Nephron progenitor cell (in vitro differentiated cells): ENCODE measurements at regions not wholly inside any gene's neighbourhood (a gene's known extent, or its start where the extent isn't known, plus 50 kb on each side); places are given as distances from the start of the nearest gene placed in this dataset.

Source experiments
- DNase-seq: peaks from one replicate; pipeline ENCODE4 v3.0.0; 2021
- H3K27ac Mint-ChIP-seq: 2 replicates; pipeline ENCODE4 v1.8.0; 2021; ENCODE audit warnings: mild to moderate bottlenecking, moderate library complexity, mixed read lengths
- H3K27me3 Mint-ChIP-seq: 2 replicates; pipeline ENCODE4 v1.8.0; 2021; ENCODE audit warnings: mild to moderate bottlenecking, low read depth, mixed read lengths; ENCODE audit not compliant: poor library complexity
- H3K36me3 Mint-ChIP-seq: 2 replicates; pipeline ENCODE4 v1.8.0; 2021; ENCODE audit warnings: low read depth, mixed read lengths
- H3K4me1 Mint-ChIP-seq: 2 replicates; pipeline ENCODE4 v1.8.0; 2021; ENCODE audit warnings: mixed read lengths
- H3K4me3 Mint-ChIP-seq: 2 replicates; pipeline ENCODE4 v1.8.0; 2021; ENCODE audit warnings: mild to moderate bottlenecking, moderate library complexity, mixed read lengths
- H3K9me3 Mint-ChIP-seq: 2 replicates; pipeline ENCODE4 v1.8.0; 2021; ENCODE audit warnings: mild to moderate bottlenecking, moderate library complexity, mixed read lengths
- CTCF ChIP-seq: fragments of 200-600 bp; sonication (generic); IDR thresholded peaks from 2 replicates; pipeline ENCODE4 v1.5.0; 2021; ENCODE audit warnings: antibody characterized with exemption

GRCh38 chr6:50198245-50198644 is 148.5 kb upstream of the DEFB112 start:
- H3K36me3 Mint-ChIP-seq: no peaks in the 10 kb centered on the region
- no peaks in the 10 kb centered on the region for H3K27me3 Mint-ChIP-seq
- H3K4me1 Mint-ChIP-seq: no peaks in the 10 kb centered on the region
- no peaks in the 10 kb centered on the region for H3K9me3 Mint-ChIP-seq
- no peak for TF ChIP-seq CTCF
- DNase-seq: no peak
- H3K27ac Mint-ChIP-seq: no peak overlapping the region
- no peak overlapping the region for H3K4me3 Mint-ChIP-seq

DNA sequence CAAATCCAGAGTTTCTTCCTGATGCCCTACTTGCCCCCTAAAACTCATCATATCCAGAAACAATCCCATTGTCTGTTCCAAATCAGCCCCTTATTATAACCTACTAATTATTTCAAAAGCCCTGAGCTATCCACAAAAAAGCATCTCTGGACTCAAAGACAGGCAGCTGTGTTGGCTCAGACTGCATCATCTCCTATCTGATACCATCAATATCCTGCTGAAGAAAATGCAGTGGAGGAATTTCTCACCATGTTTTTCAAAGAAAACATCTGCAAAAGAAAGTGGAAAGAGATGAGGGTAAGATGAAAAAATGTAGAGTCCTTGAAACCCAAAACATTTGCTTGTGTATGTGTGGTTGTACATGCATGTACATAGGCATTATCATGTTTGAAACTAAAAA is 153.0 kb upstream of the DEFB112 start:
- H3K9me3 Mint-ChIP-seq: no peaks in the 10 kb centered on the region
- TF ChIP-seq CTCF: no peak
- peaks cover 4% of the 10 kb centered on the region for H3K27me3 Mint-ChIP-seq
- no peaks in the 10 kb centered on the region for H3K36me3 Mint-ChIP-seq
- H3K4me3 Mint-ChIP-seq: no peak overlapping the region
- no peak for DNase-seq
- H3K27ac Mint-ChIP-seq: no peak overlapping the region
- no peaks in the 10 kb centered on the region for H3K4me1 Mint-ChIP-seq

- no peaks in the 10 kb centered on the region for H3K27me3 Mint-ChIP-seq
- DNase-seq: no peak
- no peaks in the 10 kb centered on the region for H3K4me1 Mint-ChIP-seq
- H3K36me3 Mint-ChIP-seq: no peaks in the 10 kb centered on the region
- no peak overlapping the region for H3K27ac Mint-ChIP-seq
- no peak overlapping the region for H3K4me3 Mint-ChIP-seq
- no peaks in the 10 kb centered on the region for H3K9me3 Mint-ChIP-seq
- TF ChIP-seq CTCF: no peak
These were observed 161.9 kb upstream of the DEFB112 start for GRCh38 chr6:50211582-50211981.

DNA sequence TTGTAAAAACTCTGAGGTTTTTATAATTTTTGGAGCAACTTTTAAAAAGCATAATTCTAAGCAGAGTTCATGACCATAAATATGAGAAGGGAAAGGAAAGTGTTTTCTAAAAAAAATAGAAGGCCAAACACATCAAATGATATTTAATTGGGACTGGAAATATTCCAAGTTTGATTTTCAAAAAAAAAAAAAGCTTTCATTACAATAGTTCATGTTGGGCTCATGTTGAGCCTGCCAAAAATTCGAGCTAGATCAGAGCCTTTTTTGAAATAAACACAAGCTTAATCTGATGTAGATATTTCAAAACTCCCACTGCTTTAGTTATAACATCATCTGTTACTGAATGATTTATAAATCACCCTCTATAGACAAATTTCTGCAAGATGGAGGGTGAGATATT is 163.4 kb upstream of the DEFB112 start:
- Mint-ChIP-seq H3K4me1 (no peaks in the 10 kb centered on the region), H3K27ac (no peak overlapping the region), H3K9me3 (no peaks in the 10 kb centered on the region), H3K27me3 (no peaks in the 10 kb centered on the region), H3K4me3 (no peak overlapping the region), H3K36me3 (no peaks in the 10 kb centered on the region)
- DNase-seq: no peak
- no peak for TF ChIP-seq CTCF

GRCh38 chr6:50214937-50215336 is 165.2 kb upstream of the DEFB112 start:
- Mint-ChIP-seq H3K4me3 (no peak overlapping the region), H3K27me3 (no peaks in the 10 kb centered on the region), H3K9me3 (no peaks in the 10 kb centered on the region), H3K27ac (no peak overlapping the region), H3K4me1 (no peaks in the 10 kb centered on the region), H3K36me3 (no peaks in the 10 kb centered on the region)
- no peak for TF ChIP-seq CTCF
- no peak for DNase-seq

GRCh38 chr6:50217841-50218240 is 168.1 kb upstream of the DEFB112 start:
- no peak overlapping the region for H3K27ac Mint-ChIP-seq
- no peaks in the 10 kb centered on the region for H3K27me3 Mint-ChIP-seq
- no peak for TF ChIP-seq CTCF
- H3K9me3 Mint-ChIP-seq: peaks cover 2% of the 10 kb centered on the region
- no peaks in the 10 kb centered on the region for H3K4me1 Mint-ChIP-seq
- DNase-seq: no peak
- no peaks in the 10 kb centered on the region for H3K36me3 Mint-ChIP-seq
- no peak overlapping the region for H3K4me3 Mint-ChIP-seq
